ENCODE measurements at regions not wholly inside any gene's neighbourhood (a gene's known extent, or its start where the extent isn't known, plus 50 kb on each side); places are given as distances from the start of the nearest gene placed in this dataset.

GRCh38 chr1:88274431-88274830 lies 409.6 kb upstream of the PKN2 start:
- TF ChIP-seq CTCF (IDR thresholded peaks at IDR 0.05): no peak
- no peak for TF ChIP-seq EP300 (IDR thresholded peaks at IDR 0.05)
- no peak for TF ChIP-seq POLR2A (IDR thresholded peaks at IDR 0.05)
